ENCODE measurements at regions not wholly inside any gene's neighbourhood (a gene's known extent, or its start where the extent isn't known, plus 50 kb on each side); places are given as distances from the start of the nearest gene placed in this dataset.

DNA sequence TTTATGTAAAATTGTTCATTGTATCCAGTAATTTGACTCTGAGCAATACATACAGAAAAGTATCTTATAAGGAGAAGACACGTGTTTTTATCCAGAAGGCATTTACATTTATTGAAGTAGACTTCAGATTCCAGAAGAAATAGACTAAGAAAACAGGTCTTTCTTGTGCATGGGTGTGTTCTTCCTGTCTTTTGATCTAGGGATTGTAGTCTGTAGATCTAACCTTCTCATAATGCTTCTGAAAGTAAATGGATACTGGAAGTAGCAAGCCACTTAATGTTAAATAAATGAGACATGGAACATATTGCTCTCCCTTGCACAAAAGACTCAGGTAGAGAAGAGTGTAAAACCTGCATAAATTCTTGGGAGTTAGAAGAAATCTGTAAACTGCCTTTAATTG lies 853.2 kb upstream of the B3GALT2 start:
- Histone ChIP-seq H3K36me3 (no peaks in the 10 kb centered on the region), H3K4me1 (no peaks in the 10 kb centered on the region), H3K27ac (no peak overlapping the region), H3K4me3 (no peak overlapping the region), H3K9me3 (no peaks in the 10 kb centered on the region), H3K27me3 (no peaks in the 10 kb centered on the region)
- in situ Hi-C loops (cut with MboI; ENCODE audit: low sequenced_read_pairs in 4 of 4), result no loop called here
- no peak for TF ChIP-seq CTCF (IDR thresholded peaks at IDR 0.05 in 4 of 5, conservative IDR thresholded peaks at IDR 0.05 in 1 of 5)
- no peak for TF ChIP-seq POLR2A (IDR thresholded peaks at IDR 0.05)
- intact Hi-C loops (cut with DNase I; ENCODE audit: low total_unique reads), result no loop called here
- ATAC-seq (no peak), DNase-seq (no peak)

DNA sequence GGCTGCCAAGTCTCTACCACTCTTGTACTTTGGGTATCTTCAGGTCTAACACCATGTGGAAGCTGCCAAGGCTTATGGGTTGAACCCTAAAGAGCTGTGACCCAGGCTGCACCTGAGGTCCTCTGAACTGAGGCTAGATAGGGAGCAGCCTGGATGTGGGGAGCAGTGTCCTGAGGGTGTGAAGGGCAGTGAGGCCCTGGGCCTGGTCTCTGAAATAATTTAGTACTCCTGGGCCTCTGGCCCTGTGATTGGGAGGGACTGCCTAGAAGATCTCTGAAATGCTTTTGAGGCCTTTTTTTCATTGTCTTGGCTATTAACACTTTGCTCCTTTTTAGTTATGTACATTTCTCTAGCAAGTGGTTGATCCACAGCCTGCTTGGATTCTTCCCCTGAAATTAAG lies 847.2 kb upstream of the B3GALT2 start:
- Histone ChIP-seq H3K4me3 (no peak overlapping the region), H3K4me1 (no peaks in the 10 kb centered on the region), H3K27ac (no peak overlapping the region), H3K36me3 (no peaks in the 10 kb centered on the region), H3K9me3 (no peaks in the 10 kb centered on the region), H3K27me3 (no peaks in the 10 kb centered on the region)
- in situ Hi-C loops (cut with MboI; ENCODE audit: low sequenced_read_pairs in 4 of 4) (no loop called here), intact Hi-C loops (cut with DNase I; ENCODE audit: low total_unique reads) (no loop called here)
- ATAC-seq, result no peak
- TF ChIP-seq CTCF (IDR thresholded peaks at IDR 0.05 in 4 of 5, conservative IDR thresholded peaks at IDR 0.05 in 1 of 5) (no peak), POLR2A (IDR thresholded peaks at IDR 0.05) (no peak)
- no peak for DNase-seq

GRCh38 chr1:194028002-194028401 lies 841.6 kb upstream of the B3GALT2 start:
- Histone ChIP-seq H3K36me3 (no peaks in the 10 kb centered on the region), H3K27ac (no peak overlapping the region), H3K4me3 (no peak overlapping the region), H3K4me1 (no peaks in the 10 kb centered on the region), H3K27me3 (no peaks in the 10 kb centered on the region), H3K9me3 (no peaks in the 10 kb centered on the region)
- ATAC-seq (no peak), DNase-seq (no peak)
- TF ChIP-seq POLR2A (IDR thresholded peaks at IDR 0.05), result no peak
- TF ChIP-seq CTCF (IDR thresholded peaks at IDR 0.05 in 4 of 5, conservative IDR thresholded peaks at IDR 0.05 in 1 of 5), result no peak
- intact Hi-C loops (cut with DNase I; ENCODE audit: low total_unique reads) (no loop called here), in situ Hi-C loops (cut with MboI; ENCODE audit: low sequenced_read_pairs in 4 of 4) (no loop called here)

- Histone ChIP-seq H3K27me3 (no peaks in the 10 kb centered on the region), H3K36me3 (no peaks in the 10 kb centered on the region), H3K27ac (no peak overlapping the region), H3K9me3 (no peaks in the 10 kb centered on the region), H3K4me1 (no peaks in the 10 kb centered on the region), H3K4me3 (no peak overlapping the region)
- TF ChIP-seq POLR2A (IDR thresholded peaks at IDR 0.05), result no peak
- TF ChIP-seq CTCF (IDR thresholded peaks at IDR 0.05 in 4 of 5, conservative IDR thresholded peaks at IDR 0.05 in 1 of 5), result no peak
- in situ Hi-C loops (cut with MboI; ENCODE audit: low sequenced_read_pairs in 4 of 4) (no loop called here), intact Hi-C loops (cut with DNase I; ENCODE audit: low total_unique reads) (no loop called here)
- DNase-seq, result no peak
- no peak for ATAC-seq
Observed at GRCh38 chr1:194026422-194026821, 840.0 kb upstream of the B3GALT2 start.

GRCh38 chr1:194024659-194025058 lies 838.2 kb upstream of the B3GALT2 start:
- in situ Hi-C loops (cut with MboI; ENCODE audit: low sequenced_read_pairs in 4 of 4) (no loop called here), intact Hi-C loops (cut with DNase I; ENCODE audit: low total_unique reads) (no loop called here)
- TF ChIP-seq CTCF (IDR thresholded peaks at IDR 0.05 in 4 of 5, conservative IDR thresholded peaks at IDR 0.05 in 1 of 5) (no peak), POLR2A (IDR thresholded peaks at IDR 0.05) (no peak)
- DNase-seq (no peak), ATAC-seq (no peak)
- H3K4me3 ChIP-seq, result no peak overlapping the region
- H3K36me3 ChIP-seq, result no peaks in the 10 kb centered on the region
- no peaks in the 10 kb centered on the region for H3K4me1 ChIP-seq
- no peaks in the 10 kb centered on the region for H3K9me3 ChIP-seq
- H3K27me3 ChIP-seq, result no peaks in the 10 kb centered on the region
- H3K27ac ChIP-seq, result no peak overlapping the region
